HepG2 (cell line): ENCODE measurements at regions not wholly inside any gene's neighbourhood (a gene's known extent, or its start where the extent isn't known, plus 50 kb on each side); places are given as distances from the start of the nearest gene placed in this dataset.

Experiments used
- ATAC-seq: fragments of 200-7000 bp; cut with Tn5 transposase; 3 replicates; pipeline ENCODE4 v1.9.1; 2020; ENCODE audit warnings: mild to moderate bottlenecking, moderate library complexity
- BruUV-seq: library from RNA; stranded (reverse); fragments of 400-500 nt; replicated peaks from 2 replicates; lab custom pipeline; 2021; lab: Mats Ljungman, UMichigan
- CTCF ChIA-PET: fragments of 300-600 bp; formaldehyde crosslinking; extraction: SDS; loops from one replicate; lab custom pipeline; 2021; ENCODE audit warnings: low total read pairs, inconsistent platforms, low intra/inter-chr PET ratio; lab: Yijun Ruan, JAX
- POLR2A ChIA-PET: fragments of 350-600 bp; sonication (Branson Sonifier 250); formaldehyde crosslinking; loops from one replicate; lab custom pipeline; 2020; ENCODE audit warnings: antibody characterized with exemption, inconsistent platforms; lab: Yijun Ruan, JAX
- DNase-seq: peaks from one replicate; pipeline ENCODE4 v3.0.0-alpha.2; 2015; ENCODE audit warnings: low spot score
- FAIRE-seq: peaks from 3 replicates; lab custom pipeline; 2011; peaks lifted over from hg19 to GRCh38; lab: Jason Lieb, UNC
- H2AFZ ChIP-seq: one replicate; pipeline ENCODE4 v1.6.1; 2011; ENCODE audit warnings: low read length, inconsistent platforms
- H3K27ac ChIP-seq: fragments of 300-600 bp; 3 replicates; pipeline ENCODE4 v1.8.0; 2011; ENCODE audit warnings: mixed run types, mild to moderate bottlenecking, mixed read lengths, low read length, inconsistent platforms; ENCODE audit not compliant: insufficient read depth; ENCODE audit errors: extremely low read length
- H3K27me3 ChIP-seq, 2 experiments: fragments of 200-600 bp in 1 of 2; 2 replicates in 1 of 2; 3 replicates in 1 of 2; pipeline versions ENCODE4 v1.6.0 to v1.8.0; 2011; ENCODE audit warnings: low read length in 2 of 2, mild to moderate bottlenecking in 2 of 2, moderate library complexity in 2 of 2, inconsistent platforms in 1 of 2; ENCODE audit not compliant: insufficient read depth in 2 of 2, control insufficient read depth in 1 of 2
- H3K36me3 ChIP-seq, 2 experiments: fragments of 200-600 bp in 1 of 2; replicated peaks in 1 of 2; 2 replicates in 1 of 2; 3 replicates in 1 of 2; pipeline versions ENCODE4 v1.5.1 to v1.8.0; 2011; ENCODE audit warnings: low read length in 2 of 2, inconsistent platforms in 1 of 2; ENCODE audit not compliant: insufficient read depth in 2 of 2, control insufficient read depth in 1 of 2
- H3K4me1 ChIP-seq: 2 replicates; pipeline ENCODE4 v1.5.1; 2012; ENCODE audit warnings: low read length, inconsistent platforms; ENCODE audit not compliant: insufficient read depth
- H3K4me2 ChIP-seq: 2 replicates; pipeline ENCODE4 v1.6.0; 2011; ENCODE audit warnings: low read depth, low read length, inconsistent platforms
- H3K4me3 ChIP-seq, 3 experiments: fragments of 200-600 bp in 1 of 3; sonication (generic), shearing (Covaris generic) in 1 of 3; replicated peaks in 1 of 3; 2 replicates each; pipeline ENCODE4 v1.5.1; 2011 to 2016; ENCODE audit warnings: low read length in 3 of 3, inconsistent platforms in 2 of 3, low read depth in 2 of 3, mild to moderate bottlenecking in 2 of 3, control low read depth in 1 of 3, mixed read lengths in 1 of 3; ENCODE audit not compliant: insufficient read depth in 1 of 3
- H3K79me2 ChIP-seq: one replicate; pipeline ENCODE4 v1.6.1; 2011; ENCODE audit warnings: low read length, inconsistent platforms; ENCODE audit not compliant: insufficient read depth
- H3K9ac ChIP-seq: 2 replicates; pipeline ENCODE4 v1.6.0; 2011; ENCODE audit warnings: mild to moderate bottlenecking, low read depth, low read length, inconsistent platforms; ENCODE audit not compliant: insufficient read depth
- H3K9me3 ChIP-seq: 2 replicates; pipeline ENCODE4 v1.5.1; 2012; ENCODE audit warnings: mild to moderate bottlenecking, low read length
- H4K20me1 ChIP-seq: 2 replicates; pipeline ENCODE4 v1.6.0; 2011; ENCODE audit warnings: inconsistent platforms, mild to moderate bottlenecking, low read length, moderate library complexity; ENCODE audit not compliant: insufficient read depth
- CBX5 ChIP-seq: sonication (generic); formaldehyde crosslinking; IDR thresholded peaks from 2 replicates; pipeline ENCODE4 v1.4.0; 2020; ENCODE audit warnings: missing genetic modification reagents, borderline replicate concordance
- CSRNP2 ChIP-seq: sonication (generic); formaldehyde crosslinking; conservative IDR thresholded peaks from 2 replicates; pipeline ENCODE4 v1.8.0; 2022; ENCODE audit warnings: low read depth, missing genetic modification reagents
- CTCF ChIP-seq: sonication (generic); formaldehyde crosslinking; IDR thresholded peaks from 2 replicates; pipeline ENCODE4 v1.5.0; 2020; ENCODE audit warnings: mild to moderate bottlenecking, missing genetic modification reagents, moderate library complexity
- HIC2 ChIP-seq: sonication (generic); formaldehyde crosslinking; IDR thresholded peaks from 2 replicates; pipeline ENCODE4 v1.9.0; 2022; ENCODE audit warnings: low read depth, missing genetic modification reagents
- KAT2B ChIP-seq: fragments of 150-350 bp; IDR thresholded peaks from 2 replicates; pipeline ENCODE4 v1.6.1; 2014; ENCODE audit warnings: low read depth, low read length, borderline replicate concordance
- PHF20 ChIP-seq: sonication (generic); formaldehyde crosslinking; IDR thresholded peaks from 2 replicates; pipeline ENCODE4 v1.5.0; 2020; ENCODE audit warnings: mild to moderate bottlenecking, missing genetic modification reagents
- STAG1 ChIP-seq: sonication (generic); formaldehyde crosslinking; IDR thresholded peaks from 2 replicates; pipeline ENCODE4 v1.4.0; 2020; ENCODE audit warnings: missing genetic modification reagents
- ZSCAN5A ChIP-seq: sonication (generic); formaldehyde crosslinking; IDR thresholded peaks from 2 replicates; pipeline ENCODE4 v1.8.0; 2022; ENCODE audit warnings: mild to moderate bottlenecking, missing genetic modification reagents, borderline replicate concordance
- WGBS: methylation state at CpG from one replicate; pipeline ENCODE4 v1.1.6; 2017; ENCODE audit warnings: low lambda C conversion rate; 5-methylcytosine and 5-hydroxymethylcytosine counted together
- in situ Hi-C: cut with HindIII; loops from 2 replicates; pipeline ENCODE4 v1.10.0; 2017; ENCODE audit warnings: low pct_unique_long_range_greater_than_20kb; ENCODE audit not compliant: extremely low pct_ligation_motif_present
- intact Hi-C: fragments of 100-400 bp; cut with micrococcal nuclease; formaldehyde crosslinking; loops from one replicate; pipeline ENCODE4 v1.10.0; 2022; ENCODE audit not compliant: unreplicated experiment

- Histone ChIP-seq H3K36me3 (no peaks in the 10 kb centered on the region), H3K9ac (no peak overlapping the region), H4K20me1 (no peaks in the 10 kb centered on the region), H3K79me2 (no peaks in the 10 kb centered on the region), H3K27me3 (no peaks in the 10 kb centered on the region), H3K4me2 (no peak overlapping the region), H3K4me3 (no peak overlapping the region), H3K9me3 (peaks cover 24% of the 10 kb centered on the region; the same call in 1 of the 2 replicates), H3K27ac (no peak overlapping the region), H2AFZ (no peak overlapping the region), H3K4me1 (no peaks in the 10 kb centered on the region)
- no peak for FAIRE-seq
- TF ChIP-seq CTCF (peak; percentile 40), HIC2 (no peak), STAG1 (CRISPR knock-in tag) (peak; percentile 17; the same call in 1 of the 2 replicates)
- BruUV-seq, result no TSS peak
- DNase-seq, result peak; percentile 10
- CTCF ChIA-PET, result interaction anchor here (1.4 kb wide), 1 partner anchor 437 kb away, joined by 7 read pairs; no protein-coding TSS in a partner anchor
- in situ Hi-C loops, result no loop called here
- intact Hi-C loops, result no loop called here
- peak; percentile 55 for ATAC-seq
- 42% methylated on average over 1 of the region's 1 CpG for WGBS
- POLR2A ChIA-PET, result no interaction called here
These were observed 321.0 kb upstream of the TRPC7 start for GRCh38 chr5:136686192-136686872.

- Histone ChIP-seq H3K79me2 (no peaks in the 10 kb centered on the region), H2AFZ (no peak overlapping the region), H3K27me3 (no peaks in the 10 kb centered on the region), H3K4me2 (no peak overlapping the region), H3K27ac (no peak overlapping the region), H3K9me3 (peaks cover 26% of the 10 kb centered on the region; the same call in 1 of the 2 replicates), H3K9ac (no peak overlapping the region), H3K4me1 (no peaks in the 10 kb centered on the region), H3K4me3 (no peak overlapping the region), H3K36me3 (no peaks in the 10 kb centered on the region), H4K20me1 (no peaks in the 10 kb centered on the region)
- in situ Hi-C loops, result no loop called here
- intact Hi-C loops, result no loop called here
- no peak for DNase-seq
- ChIA-PET POLR2A (no interaction called here), CTCF (no interaction called here)
- no peak for ATAC-seq
- no peak for FAIRE-seq
- WGBS, result no CpG with 5 or more reads among the region's 1 CpG
- no TSS peak for BruUV-seq
- TF ChIP-seq ZSCAN5A, result no peak
- TF ChIP-seq KAT2B, result no peak
- TF ChIP-seq PHF20 (CRISPR knock-in tag), result no peak
- TF ChIP-seq CBX5 (CRISPR knock-in tag), result no peak
- TF ChIP-seq CSRNP2 (CRISPR knock-in tag), result no peak
These were observed 317.6 kb upstream of the TRPC7 start for GRCh38 chr5:136682986-136683385.
